ENCODE measurements at regions not wholly inside any gene's neighbourhood (a gene's known extent, or its start where the extent isn't known, plus 50 kb on each side); places are given as distances from the start of the nearest gene placed in this dataset.
"Not testable (repeated sequence)": the region's sequence is repeated elsewhere in the genome, so short reads cannot be mapped to it uniquely, and the experiment has no call there.

- not testable (repeated sequence) for DNase-seq
These were observed 197.4 kb downstream of the BANP start for GRCh38 chr16:88148682-88149081.

- DNase-seq = not testable (repeated sequence)
These were observed 197.9 kb downstream of the BANP start for GRCh38 chr16:88149158-88149603.

- not testable (repeated sequence) for DNase-seq
These were observed 198.4 kb downstream of the BANP start for GRCh38 chr16:88149663-88150062.

GRCh38 chr16:88150456-88151128 lies 199.4 kb downstream of the BANP start:
- DNase-seq = not testable (repeated sequence)

- not testable (repeated sequence) for DNase-seq
These were observed 199.9 kb downstream of the BANP start for GRCh38 chr16:88151129-88151499.

GRCh38 chr16:88151859-88152843 lies 200.9 kb downstream of the BANP start:
- DNase-seq = not testable (repeated sequence)

GRCh38 chr16:88152879-88153278 lies 201.6 kb downstream of the BANP start:
- not testable (repeated sequence) for DNase-seq

GRCh38 chr16:88153516-88153915 lies 202.3 kb downstream of the BANP start:
- not testable (repeated sequence) for DNase-seq

- DNase-seq = not testable (repeated sequence)
These were observed 203.7 kb downstream of the BANP start for GRCh38 chr16:88154886-88155285.

GRCh38 chr16:88155681-88156080 lies 204.4 kb downstream of the BANP start:
- not testable (repeated sequence) for DNase-seq

- not testable (repeated sequence) for DNase-seq
These were observed 205.5 kb downstream of the BANP start for GRCh38 chr16:88156640-88157283.

- not testable (repeated sequence) for DNase-seq
These were observed 206.5 kb downstream of the BANP start for GRCh38 chr16:88157686-88158085.

- DNase-seq = not testable (repeated sequence)
These were observed 207.2 kb downstream of the BANP start for GRCh38 chr16:88158256-88159045.

- DNase-seq = not testable (repeated sequence)
These were observed 208.0 kb downstream of the BANP start for GRCh38 chr16:88159046-88159896.

GRCh38 chr16:88159897-88160335 lies 208.7 kb downstream of the BANP start:
- DNase-seq = not testable (repeated sequence)

GRCh38 chr16:88161191-88161590 lies 210.0 kb downstream of the BANP start:
- DNase-seq = not testable (repeated sequence)

GRCh38 chr16:88161623-88162275 lies 210.5 kb downstream of the BANP start:
- not testable (repeated sequence) for DNase-seq

- not testable (repeated sequence) for DNase-seq
These were observed 211.5 kb downstream of the BANP start for GRCh38 chr16:88162778-88163177.

GRCh38 chr16:88164196-88165039 lies 213.2 kb downstream of the BANP start:
- DNase-seq = not testable (repeated sequence)

Data from activated CD4-positive, alpha-beta T cell treated with anti-CD3 and anti-CD28 coated beads, Interleukin-2, amount 50 U/mL, for 1 hour (primary cell).